Heart right ventricle (tissue), 16 donors: ENCODE measurements at regions not wholly inside any gene's neighbourhood (a gene's known extent, or its start where the extent isn't known, plus 50 kb on each side); places are given as distances from the start of the nearest gene placed in this dataset.

Source experiments
- ATAC-seq, 8 donors: fragments of 200-7000 bp; cut with Tn5 transposase; one replicate each; pipeline ENCODE4 v1.9.1; 2020; ENCODE audit warnings: mild to moderate bottlenecking in 8 of 8, moderate library complexity in 8 of 8, moderate number of reproducible peaks in 1 of 8
- DNase-seq, 2 donors: peaks; one replicate each; pipeline ENCODE4 v3.0.0-alpha.2; 2020
- H3K27ac ChIP-seq, 10 donors: fragments of 200-600 bp; sonication (generic) in 2 of 10; one replicate each; pipeline versions ENCODE4 v1.5.0 to v1.8.0; 2020 to 2022; ENCODE audit warnings: mild to moderate bottlenecking in 3 of 10
- H3K27me3 ChIP-seq, 7 donors: fragments of 200-600 bp; one replicate each; pipeline ENCODE4 v1.8.0; 2021 to 2022; ENCODE audit warnings: mild to moderate bottlenecking in 2 of 7
- H3K36me3 ChIP-seq, 9 donors: fragments of 200-600 bp; sonication (generic) in 1 of 9; one replicate each; pipeline versions ENCODE4 v1.5.0 to v1.8.0; 2020 to 2022; ENCODE audit warnings: mild to moderate bottlenecking in 2 of 9
- H3K4me1 ChIP-seq, 9 donors: fragments of 200-600 bp; sonication (generic) in 1 of 9; one replicate each; pipeline versions ENCODE4 v1.5.0 to v1.8.0; 2020 to 2022; ENCODE audit warnings: mild to moderate bottlenecking in 4 of 9
- H3K4me3 ChIP-seq, 10 donors: fragments of 200-600 bp; sonication (generic) in 2 of 10; one replicate each; pipeline versions ENCODE4 v1.5.0 to v1.8.0; 2020 to 2022; ENCODE audit warnings: mild to moderate bottlenecking in 7 of 10, moderate library complexity in 2 of 10
- H3K9me3 ChIP-seq, 11 donors: fragments of 200-600 bp in 10 of 11; sonication (generic) in 2 of 11; one replicate each; pipeline versions ENCODE4 v1.5.0 to v1.8.0; 2013 to 2022; ENCODE audit warnings: mild to moderate bottlenecking in 2 of 11, control low read depth in 1 of 11, moderate library complexity in 1 of 11
- WGBS, 2 donors: extraction: QIAGEN DNeasy Blood & Tissue Kit; methylation state at CpG; one replicate each; pipeline ENCODE4 v1.1.7; 2013; ENCODE audit warnings: inconsistent platforms in 1 of 2; 5-methylcytosine and 5-hydroxymethylcytosine counted together
- intact Hi-C, 10 donors: fragments of 100-400 bp; cut with DNase I; formaldehyde crosslinking; loops; one replicate each; pipeline versions ENCODE4 v1.11.1 to v1.14.2; 2022
- TF ChIP-seq, protein P1 (sequence below), 9 donors: fragments of 200-600 bp; sonication (generic) in 2 of 9; IDR thresholded peaks; one replicate each; pipeline versions ENCODE4 v1.5.0 to v1.8.0; 2021 to 2022; ENCODE audit warnings: antibody characterized with exemption in 9 of 9, mild to moderate bottlenecking in 5 of 9, moderate library complexity in 1 of 9
- donor health status: Arrhythmogenic right ventricular cardiomyopathy.
- donor health status: ischemic (EF 13 %, LVEDD 7.1; RV severe dilation, severe dysfunction).
- donor health status: healthy with polysubstance abuse.
- donor health status: DM: no; HTN: yes; CAD: no.
- donor health status: DM: no; HTN: no; CAD: no.
- donor health status: ischemic (EF 25% LVEDD 6.9; RV normal size, moderate dysfunction).
- donor health status: ischemic (EF 25% LVEDD 5.7; RV mildly dilated, moderate dysfunction).
- donor health status: healthy.
- donor health status: DM: yes; HTN: yes; CAD: no.
- donor health status: Ischemic cardiomyopathy.
- donor health status: ischemic (EF 35%, LVEDD 5.7; RV mildly dilated, moderate dysfunction).
- donor health status: nonischemic (EF 11% LVEDD 7.7; RV severe dilation, severe dysfunction).
- donor health status: DM: yes; HTN: yes; CAD: no.
- donor health status: PGD.
- donor health status: ischemic (EF 29% LVEDD 5.4; RV normal size, mild dysfunction).
- donor health status: nonischemic (EF 23%, LVEDD 6.1; RV moderate dilation, normal function).

DNA sequence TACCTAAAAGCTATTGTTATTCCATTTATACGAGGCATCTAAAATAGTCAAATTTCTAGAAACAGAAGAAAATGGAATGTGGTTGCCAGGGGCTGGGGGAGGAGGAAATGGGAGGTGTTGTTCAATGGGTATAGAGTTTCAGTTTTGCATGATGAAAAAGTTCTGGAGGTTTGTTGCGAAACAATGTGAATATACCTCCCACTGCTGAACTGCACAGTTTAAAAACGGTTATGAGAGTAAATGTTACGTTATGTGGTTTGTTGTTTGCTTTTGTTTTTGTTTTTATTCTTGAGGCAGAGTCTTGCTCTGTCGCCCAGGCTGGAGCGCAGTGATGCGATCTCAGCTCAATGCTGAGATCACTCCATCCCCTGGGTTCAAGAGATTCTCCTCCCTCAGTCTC, 64.9 kb upstream of the NRBF2 start:
- H3K36me3 ChIP-seq: no peaks in the 10 kb centered on the region
- WGBS, 2 donors: 79 to 89% methylated on average over 7 of the region's 7 CpGs
- intact Hi-C loops: loop anchor here in 1 of 10 donors (10.0 kb wide), 1 partner anchor 243 kb away; no protein-coding TSS in a partner anchor
- no peak overlapping the region for H3K4me3 ChIP-seq
- TF ChIP-seq, protein P1, sequence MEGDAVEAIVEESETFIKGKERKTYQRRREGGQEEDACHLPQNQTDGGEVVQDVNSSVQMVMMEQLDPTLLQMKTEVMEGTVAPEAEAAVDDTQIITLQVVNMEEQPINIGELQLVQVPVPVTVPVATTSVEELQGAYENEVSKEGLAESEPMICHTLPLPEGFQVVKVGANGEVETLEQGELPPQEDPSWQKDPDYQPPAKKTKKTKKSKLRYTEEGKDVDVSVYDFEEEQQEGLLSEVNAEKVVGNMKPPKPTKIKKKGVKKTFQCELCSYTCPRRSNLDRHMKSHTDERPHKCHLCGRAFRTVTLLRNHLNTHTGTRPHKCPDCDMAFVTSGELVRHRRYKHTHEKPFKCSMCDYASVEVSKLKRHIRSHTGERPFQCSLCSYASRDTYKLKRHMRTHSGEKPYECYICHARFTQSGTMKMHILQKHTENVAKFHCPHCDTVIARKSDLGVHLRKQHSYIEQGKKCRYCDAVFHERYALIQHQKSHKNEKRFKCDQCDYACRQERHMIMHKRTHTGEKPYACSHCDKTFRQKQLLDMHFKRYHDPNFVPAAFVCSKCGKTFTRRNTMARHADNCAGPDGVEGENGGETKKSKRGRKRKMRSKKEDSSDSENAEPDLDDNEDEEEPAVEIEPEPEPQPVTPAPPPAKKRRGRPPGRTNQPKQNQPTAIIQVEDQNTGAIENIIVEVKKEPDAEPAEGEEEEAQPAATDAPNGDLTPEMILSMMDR (IDR thresholded peaks at IDR 0.05): no peak
- DNase-seq: no peak
- no peak for ATAC-seq
- peaks cover 0 to 68% (median 14%) of the 10 kb centered on the region in 7 donors for H3K27me3 ChIP-seq
- H3K27ac ChIP-seq: no peak overlapping the region
- H3K9me3 ChIP-seq: no peaks in the 10 kb centered on the region
- peaks cover 0 to 5% (median 0%) of the 10 kb centered on the region in 9 donors for H3K4me1 ChIP-seq

DNA sequence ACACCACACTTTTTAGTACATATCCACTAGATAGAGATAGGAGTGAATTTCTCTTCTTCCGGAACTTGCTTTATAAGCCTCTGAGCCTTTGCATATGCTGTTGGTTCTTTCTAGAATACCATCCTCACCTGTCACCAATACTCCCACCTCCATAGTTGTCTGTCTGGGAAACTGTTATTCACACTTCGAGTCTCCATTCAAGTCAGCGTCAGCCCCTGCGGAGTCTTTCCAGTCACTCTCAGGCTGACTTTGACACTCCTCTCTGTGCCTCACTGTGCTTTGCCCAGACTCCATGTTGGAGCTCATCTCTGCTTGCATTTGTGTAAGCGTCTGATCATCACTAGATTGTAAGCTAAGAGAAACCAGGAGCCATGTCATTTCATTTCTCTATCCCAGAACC, 66.5 kb upstream of the NRBF2 start:
- DNase-seq: no peak
- intact Hi-C loops: loop anchor here in 1 of 10 donors (10.0 kb wide), 1 partner anchor 242 kb away; no protein-coding TSS in a partner anchor
- no peak for ATAC-seq
- Histone ChIP-seq H3K4me3 (no peak overlapping the region), H3K36me3 (no peaks in the 10 kb centered on the region), H3K9me3 (no peaks in the 10 kb centered on the region), H3K27me3 (peaks cover 0 to 63% (median 16%) of the 10 kb centered on the region in 7 donors), H3K27ac (no peak overlapping the region), H3K4me1 (peaks cover 0 to 5% (median 0%) of the 10 kb centered on the region in 9 donors)
- TF ChIP-seq, protein P1 (IDR thresholded peaks at IDR 0.05): no peak
- WGBS, 2 donors: 89 to 94% methylated on average over 5 of the region's 5 CpGs

DNA sequence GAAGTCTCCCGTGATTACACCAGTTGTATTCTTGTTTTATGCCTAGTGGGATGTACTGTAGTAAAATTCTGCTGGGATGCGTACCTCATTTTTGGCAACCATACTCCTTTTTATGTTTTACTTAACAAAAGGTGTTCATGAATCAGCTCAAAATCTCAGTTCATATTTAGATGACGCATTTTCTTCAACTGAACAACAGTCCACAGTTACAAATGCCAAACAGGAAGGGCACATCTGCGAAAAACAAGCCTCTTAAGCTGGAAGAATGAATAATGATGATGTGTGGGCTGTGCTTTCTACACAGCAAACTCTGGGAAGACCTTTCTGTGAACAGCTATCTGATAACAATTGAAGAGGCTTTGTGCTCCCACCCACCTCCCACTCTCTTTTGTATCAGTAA, 68.4 kb upstream of the NRBF2 start:
- WGBS, 2 donors: 47 to 60% methylated on average over 4 of the region's 4 CpGs

DNA sequence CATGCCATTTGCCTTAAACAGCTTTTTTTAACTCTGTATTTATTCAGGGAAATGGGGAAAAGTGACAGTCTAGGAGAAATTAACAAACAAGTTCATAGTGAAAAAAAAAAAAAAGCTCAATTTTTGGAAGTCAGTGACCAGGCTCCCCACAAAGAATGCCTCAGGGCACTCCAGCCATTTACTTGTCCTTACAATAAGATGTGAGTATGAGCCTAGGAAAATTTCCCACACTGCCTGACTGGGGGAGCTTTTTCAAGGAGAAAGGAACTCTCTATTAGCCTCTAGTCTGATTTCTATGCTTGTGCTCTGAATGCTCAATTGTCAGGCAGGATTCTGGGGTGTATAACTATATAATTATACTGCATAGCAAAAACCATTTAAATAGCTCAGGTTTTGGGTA, 74.9 kb upstream of the NRBF2 start:
- H3K36me3 ChIP-seq: no peaks in the 10 kb centered on the region
- DNase-seq (no peak), ATAC-seq (no peak)
- no peak overlapping the region for H3K27ac ChIP-seq
- no peaks in the 10 kb centered on the region for H3K4me1 ChIP-seq
- TF ChIP-seq, protein P1 (IDR thresholded peaks at IDR 0.05): no peak
- H3K4me3 ChIP-seq: no peak overlapping the region
- no peaks in the 10 kb centered on the region for H3K9me3 ChIP-seq
- intact Hi-C loops: loop anchor here in 1 of 10 donors (10.0 kb wide), 1 partner anchor 213 kb away; no protein-coding TSS in a partner anchor
- H3K27me3 ChIP-seq: peaks cover 0 to 9% (median 2%) of the 10 kb centered on the region in 7 donors

More for the DNA sequence above, 68.4 kb upstream of the NRBF2 start:
- DNase-seq (no peak), ATAC-seq (no peak)
- intact Hi-C loops: loop anchor here in 1 of 10 donors (10.0 kb wide), 1 partner anchor 240 kb away; no protein-coding TSS in a partner anchor
- no peaks in the 10 kb centered on the region for H3K36me3 ChIP-seq
- H3K27me3 ChIP-seq: peaks cover 0 to 46% (median 7%) of the 10 kb centered on the region in 7 donors
- H3K4me3 ChIP-seq: no peak overlapping the region
- H3K4me1 ChIP-seq: peaks cover 0 to 5% (median 0%) of the 10 kb centered on the region in 9 donors
- TF ChIP-seq, protein P1 (IDR thresholded peaks at IDR 0.05): no peak
- H3K9me3 ChIP-seq: no peaks in the 10 kb centered on the region
- H3K27ac ChIP-seq: no peak overlapping the region
